Nephron progenitor cell (in vitro differentiated cells): ENCODE measurements at regions not wholly inside any gene's neighbourhood (a gene's known extent, or its start where the extent isn't known, plus 50 kb on each side); places are given as distances from the start of the nearest gene placed in this dataset.

Source experiments
- DNase-seq: peaks from one replicate; pipeline ENCODE4 v3.0.0; 2021
- H3K27ac Mint-ChIP-seq: 2 replicates; pipeline ENCODE4 v1.8.0; 2021; ENCODE audit warnings: mild to moderate bottlenecking, moderate library complexity, mixed read lengths
- H3K27me3 Mint-ChIP-seq: 2 replicates; pipeline ENCODE4 v1.8.0; 2021; ENCODE audit warnings: mild to moderate bottlenecking, low read depth, mixed read lengths; ENCODE audit not compliant: poor library complexity
- H3K36me3 Mint-ChIP-seq: 2 replicates; pipeline ENCODE4 v1.8.0; 2021; ENCODE audit warnings: low read depth, mixed read lengths
- H3K4me1 Mint-ChIP-seq: 2 replicates; pipeline ENCODE4 v1.8.0; 2021; ENCODE audit warnings: mixed read lengths
- H3K4me3 Mint-ChIP-seq: 2 replicates; pipeline ENCODE4 v1.8.0; 2021; ENCODE audit warnings: mild to moderate bottlenecking, moderate library complexity, mixed read lengths
- H3K9me3 Mint-ChIP-seq: 2 replicates; pipeline ENCODE4 v1.8.0; 2021; ENCODE audit warnings: mild to moderate bottlenecking, moderate library complexity, mixed read lengths
- TF ChIP-seq, protein P1 (sequence below): fragments of 200-600 bp; sonication (generic); IDR thresholded peaks from 2 replicates; pipeline ENCODE4 v1.5.0; 2021; ENCODE audit warnings: antibody characterized with exemption

DNA sequence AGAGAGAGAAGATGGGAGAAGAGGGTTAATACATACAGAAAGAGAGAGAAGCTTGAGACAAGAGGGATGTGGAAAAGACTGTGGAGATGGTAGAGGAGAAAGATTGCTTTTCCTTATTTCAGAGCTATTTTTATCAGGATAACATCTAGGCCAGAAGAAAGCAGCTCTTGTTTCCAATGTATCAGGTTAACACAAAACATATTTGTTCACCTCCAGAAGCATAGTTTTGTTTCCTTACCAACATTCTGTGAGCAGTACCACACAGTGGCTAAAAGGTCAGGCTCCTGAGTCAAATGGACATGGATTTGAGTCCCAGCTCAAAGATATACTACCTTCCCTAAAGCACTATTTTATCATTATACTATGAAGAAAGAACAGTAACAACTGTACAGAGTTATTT is 185.5 kb downstream of the DUSP10 start:
- H3K4me1 Mint-ChIP-seq: peaks cover 10% of the 10 kb centered on the region
- peaks cover 11% of the 10 kb centered on the region for H3K27me3 Mint-ChIP-seq
- no peaks in the 10 kb centered on the region for H3K36me3 Mint-ChIP-seq
- no peak overlapping the region for H3K4me3 Mint-ChIP-seq
- DNase-seq: no peak
- no peak overlapping the region for H3K27ac Mint-ChIP-seq
- TF ChIP-seq, protein P1, sequence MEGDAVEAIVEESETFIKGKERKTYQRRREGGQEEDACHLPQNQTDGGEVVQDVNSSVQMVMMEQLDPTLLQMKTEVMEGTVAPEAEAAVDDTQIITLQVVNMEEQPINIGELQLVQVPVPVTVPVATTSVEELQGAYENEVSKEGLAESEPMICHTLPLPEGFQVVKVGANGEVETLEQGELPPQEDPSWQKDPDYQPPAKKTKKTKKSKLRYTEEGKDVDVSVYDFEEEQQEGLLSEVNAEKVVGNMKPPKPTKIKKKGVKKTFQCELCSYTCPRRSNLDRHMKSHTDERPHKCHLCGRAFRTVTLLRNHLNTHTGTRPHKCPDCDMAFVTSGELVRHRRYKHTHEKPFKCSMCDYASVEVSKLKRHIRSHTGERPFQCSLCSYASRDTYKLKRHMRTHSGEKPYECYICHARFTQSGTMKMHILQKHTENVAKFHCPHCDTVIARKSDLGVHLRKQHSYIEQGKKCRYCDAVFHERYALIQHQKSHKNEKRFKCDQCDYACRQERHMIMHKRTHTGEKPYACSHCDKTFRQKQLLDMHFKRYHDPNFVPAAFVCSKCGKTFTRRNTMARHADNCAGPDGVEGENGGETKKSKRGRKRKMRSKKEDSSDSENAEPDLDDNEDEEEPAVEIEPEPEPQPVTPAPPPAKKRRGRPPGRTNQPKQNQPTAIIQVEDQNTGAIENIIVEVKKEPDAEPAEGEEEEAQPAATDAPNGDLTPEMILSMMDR: no peak
- no peaks in the 10 kb centered on the region for H3K9me3 Mint-ChIP-seq

DNA sequence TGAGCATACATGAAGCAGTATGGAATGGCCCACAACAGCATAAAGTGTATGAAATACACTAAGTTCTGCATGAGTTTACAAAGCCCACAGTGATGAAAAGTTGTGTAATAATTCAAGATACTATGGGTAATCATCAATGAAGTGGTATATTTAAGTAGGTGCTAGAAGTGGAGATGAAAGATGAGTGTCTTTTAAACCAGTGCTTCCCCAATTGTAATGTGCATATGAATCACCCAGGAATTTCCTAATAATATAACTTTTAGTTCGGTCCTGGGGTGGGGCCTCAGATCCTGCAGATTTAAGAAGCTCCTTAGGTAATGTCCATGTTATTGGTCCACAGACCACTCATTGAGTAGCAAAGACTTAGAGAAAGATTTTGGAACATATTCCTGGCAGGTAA is 184.9 kb downstream of the DUSP10 start:
- Mint-ChIP-seq H3K27ac (no peak overlapping the region), H3K9me3 (no peaks in the 10 kb centered on the region), H3K4me1 (peaks cover 10% of the 10 kb centered on the region), H3K27me3 (peaks cover 12% of the 10 kb centered on the region), H3K4me3 (no peak overlapping the region), H3K36me3 (no peaks in the 10 kb centered on the region)
- TF ChIP-seq, protein P1: no peak
- no peak for DNase-seq

DNA sequence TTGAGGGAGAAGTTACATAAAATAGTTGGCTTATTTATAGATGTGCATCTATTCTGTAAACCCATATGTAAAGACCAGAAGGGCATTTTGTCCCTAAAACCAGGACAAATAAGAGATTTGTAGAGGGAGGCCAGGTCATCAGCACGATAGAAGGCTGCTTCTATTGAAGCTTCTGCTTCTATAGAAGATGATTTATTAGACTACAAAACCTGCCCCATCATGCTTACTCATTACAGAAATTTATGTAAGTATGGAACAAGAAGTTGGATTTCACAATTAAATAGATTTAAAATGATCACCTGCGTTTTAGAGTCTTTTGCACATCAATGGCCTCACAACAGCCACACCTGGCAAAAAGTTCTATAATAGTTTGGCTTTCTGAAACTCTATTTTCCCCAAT is 183.5 kb downstream of the DUSP10 start:
- no peak for DNase-seq
- TF ChIP-seq, protein P1: no peak
- Mint-ChIP-seq H3K27me3 (peaks cover 12% of the 10 kb centered on the region), H3K9me3 (no peaks in the 10 kb centered on the region), H3K4me3 (no peak overlapping the region), H3K36me3 (no peaks in the 10 kb centered on the region), H3K27ac (no peak overlapping the region), H3K4me1 (peaks cover 10% of the 10 kb centered on the region)

DNA sequence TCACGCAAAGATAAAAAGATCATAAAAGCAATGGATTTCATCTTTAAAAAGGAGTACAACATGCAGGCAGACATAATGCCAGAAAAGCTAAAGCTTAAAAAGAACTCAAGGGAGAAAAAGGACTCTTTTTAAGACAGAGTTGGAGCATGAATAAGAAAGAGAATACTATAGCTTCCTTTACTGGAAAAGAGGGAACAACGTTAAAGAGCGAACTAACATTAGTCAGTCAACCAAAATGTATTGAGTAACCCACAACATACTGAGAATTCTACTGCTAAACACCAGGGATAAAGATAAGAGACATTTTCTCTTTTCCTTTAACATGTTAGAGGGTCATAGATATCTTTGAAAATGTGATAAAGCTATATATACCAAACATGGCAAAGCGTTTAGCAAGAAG is 182.0 kb downstream of the DUSP10 start:
- Mint-ChIP-seq H3K36me3 (no peaks in the 10 kb centered on the region), H3K4me1 (peaks cover 10% of the 10 kb centered on the region), H3K27me3 (peaks cover 12% of the 10 kb centered on the region), H3K9me3 (no peaks in the 10 kb centered on the region), H3K4me3 (no peak overlapping the region), H3K27ac (no peak overlapping the region)
- DNase-seq: no peak
- TF ChIP-seq, protein P1: no peak

DNA sequence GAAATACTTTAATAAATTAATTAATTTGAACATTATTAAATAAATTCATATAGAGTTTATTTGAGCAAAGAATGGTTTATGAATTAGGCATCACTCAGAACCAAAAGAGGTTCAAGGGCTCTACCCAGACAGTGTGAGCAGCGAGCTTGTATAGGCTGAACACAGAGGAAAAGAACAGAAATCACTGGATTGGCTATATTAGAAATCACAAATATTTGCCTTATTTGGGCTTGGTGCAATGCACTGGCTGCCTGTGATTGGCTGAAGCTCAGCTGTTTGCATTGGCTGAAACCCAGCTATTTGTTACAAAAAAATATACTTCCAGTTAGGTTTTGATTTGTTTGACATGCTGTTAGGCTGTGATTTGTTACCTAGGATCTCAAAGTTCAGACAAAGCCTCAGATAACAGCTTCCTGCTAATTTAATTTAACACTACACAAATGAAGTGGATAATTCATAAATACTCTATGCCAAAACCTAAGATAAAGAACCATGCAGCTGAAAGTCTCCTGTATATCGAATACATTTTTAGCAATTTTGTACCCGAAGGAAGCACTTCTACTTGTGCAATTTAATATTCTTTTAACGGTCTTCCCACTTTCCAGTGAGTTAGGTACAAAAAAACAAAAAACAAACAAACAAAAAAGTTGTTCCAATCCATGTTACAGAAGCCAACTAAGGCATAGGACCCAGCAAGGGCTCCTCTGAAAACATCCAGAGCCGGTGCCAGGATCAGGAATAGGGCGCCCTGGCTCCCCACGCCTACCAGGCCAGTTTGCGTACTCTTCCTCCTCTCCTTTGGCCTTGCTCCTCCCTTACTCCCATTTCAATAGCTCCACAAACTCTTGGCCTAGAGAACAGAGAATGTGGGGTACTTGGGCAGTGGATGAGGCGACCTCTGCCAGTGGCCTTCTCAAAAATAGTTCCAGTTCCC is 179.1 kb downstream of the DUSP10 start:
- peak overlapping the region; percentile 21 for H3K27ac Mint-ChIP-seq
- no peak for DNase-seq
- no peak overlapping the region for H3K4me3 Mint-ChIP-seq
- H3K9me3 Mint-ChIP-seq: no peaks in the 10 kb centered on the region
- H3K36me3 Mint-ChIP-seq: no peaks in the 10 kb centered on the region
- no peaks in the 10 kb centered on the region for H3K4me1 Mint-ChIP-seq
- TF ChIP-seq, protein P1: no peak
- H3K27me3 Mint-ChIP-seq: peaks cover 9% of the 10 kb centered on the region

DNA sequence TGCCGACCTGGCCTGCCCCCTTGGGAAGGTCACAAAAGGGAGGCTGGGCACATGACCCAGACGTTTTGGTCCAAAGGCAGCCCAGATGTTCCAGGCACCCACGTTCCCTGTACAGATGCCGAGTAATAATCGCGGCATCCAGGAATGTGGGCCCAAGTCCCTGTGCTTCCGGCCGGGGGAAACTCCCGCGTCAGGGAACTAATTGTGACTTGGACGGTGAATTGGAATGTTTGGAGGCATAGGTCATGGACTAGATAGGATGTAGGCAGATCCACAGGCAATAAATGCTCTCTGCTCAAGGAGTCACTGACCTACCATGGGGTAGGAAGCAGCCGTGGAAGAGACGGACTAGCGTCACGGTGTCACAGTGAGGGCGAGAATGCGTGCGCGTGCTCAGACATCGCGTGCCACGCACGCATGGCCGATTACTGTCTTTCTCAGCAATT is 178.4 kb downstream of the DUSP10 start:
- no peaks in the 10 kb centered on the region for H3K36me3 Mint-ChIP-seq
- TF ChIP-seq, protein P1: no peak
- H3K9me3 Mint-ChIP-seq: no peaks in the 10 kb centered on the region
- no peak overlapping the region for H3K4me3 Mint-ChIP-seq
- no peaks in the 10 kb centered on the region for H3K4me1 Mint-ChIP-seq
- peaks cover 9% of the 10 kb centered on the region for H3K27me3 Mint-ChIP-seq
- no peak for DNase-seq
- peak overlapping the region; percentile 21 for H3K27ac Mint-ChIP-seq
